Panc1 (cell line): ENCODE measurements at regions not wholly inside any gene's neighbourhood (a gene's known extent, or its start where the extent isn't known, plus 50 kb on each side); places are given as distances from the start of the nearest gene placed in this dataset.

Source experiments
- ATAC-seq: fragments of 200-7000 bp; cut with Tn5 transposase; 2 replicates; pipeline ENCODE4 v1.9.1; 2020; ENCODE audit warnings: mild to moderate bottlenecking, moderate library complexity
- BruUV-seq: library from RNA; stranded (reverse); fragments of 400-500 nt; replicated peaks from 2 replicates; lab custom pipeline; 2021; lab: Mats Ljungman, UMichigan
- CTCF ChIA-PET: fragments of 300-600 bp; sonication (Branson Sonifier 250); formaldehyde crosslinking; loops from one replicate; lab custom pipeline; 2022; ENCODE audit warnings: antibody characterized with exemption; lab: Charles Lee
- POLR2A ChIA-PET: fragments of 300-600 bp; sonication (Branson Sonifier 250); formaldehyde crosslinking; loops from one replicate; lab custom pipeline; 2022; ENCODE audit warnings: antibody characterized with exemption; lab: Charles Lee
- DNase-seq: peaks from one replicate; pipeline ENCODE4 v3.0.0-alpha.2; 2010; ENCODE audit warnings: low read depth, low spot score
- H3K27ac ChIP-seq: 2 replicates; pipeline ENCODE4 v1.5.1; 2011; ENCODE audit warnings: mild to moderate bottlenecking, low read length, inconsistent platforms
- H3K27me3 ChIP-seq: fragments of 200-500 bp; sonication (Bioruptor generic); 2 replicates; pipeline ENCODE4 v1.6.0; 2014; ENCODE audit warnings: low read length, inconsistent platforms; ENCODE audit not compliant: control insufficient read depth, insufficient read depth
- H3K36me3 ChIP-seq: fragments of 200-500 bp; sonication (Bioruptor generic); 2 replicates; pipeline ENCODE4 v1.5.1; 2014; ENCODE audit warnings: inconsistent platforms, mild to moderate bottlenecking, low read length, moderate library complexity; ENCODE audit not compliant: control insufficient read depth, insufficient read depth
- H3K4me1 ChIP-seq: 2 replicates; pipeline ENCODE4 v1.5.1; 2011; ENCODE audit warnings: inconsistent platforms, mild to moderate bottlenecking, low read length, moderate library complexity; ENCODE audit not compliant: control insufficient read depth, insufficient read depth
- H3K4me3 ChIP-seq, 2 experiments: 2 replicates each; pipeline ENCODE4 v1.5.1; 2011 to 2012; ENCODE audit warnings: low read depth in 2 of 2, low read length in 2 of 2, mild to moderate bottlenecking in 2 of 2, inconsistent platforms in 1 of 2, moderate library complexity in 1 of 2
- H3K9me3 ChIP-seq: fragments of 200-500 bp; sonication (Bioruptor generic); 2 replicates; pipeline ENCODE4 v1.5.1; 2014; ENCODE audit warnings: low read depth, mild to moderate bottlenecking, inconsistent platforms, low read length, moderate library complexity; ENCODE audit not compliant: control insufficient read depth, insufficient read depth
- CTCF ChIP-seq: fragments of 450-650 bp; IDR thresholded peaks from 2 replicates; pipeline ENCODE4 v1.5.1; 2017; ENCODE audit warnings: mild to moderate bottlenecking
- POLR2AphosphoS5 ChIP-seq: IDR thresholded peaks from 2 replicates; pipeline ENCODE4 v1.6.1; 2012; ENCODE audit warnings: mild to moderate bottlenecking, low read depth, low read length, moderate library complexity
- REST ChIP-seq, 2 experiments: IDR thresholded peaks; 2 replicates each; pipeline ENCODE4 v1.6.1; 2011 to 2012; ENCODE audit warnings: low read depth in 2 of 2, control low read depth in 1 of 2, low read length in 1 of 2, mild to moderate bottlenecking in 1 of 2, moderate library complexity in 1 of 2; ENCODE audit not compliant: insufficient read depth in 1 of 2
- SIN3A ChIP-seq: IDR thresholded peaks from 2 replicates; pipeline ENCODE4 v1.6.1; 2012; ENCODE audit warnings: low read depth, mild to moderate bottlenecking, low read length, moderate library complexity, borderline replicate concordance; ENCODE audit not compliant: insufficient read depth
- TCF7L2 ChIP-seq: IDR thresholded peaks from 2 replicates; pipeline ENCODE4 v1.6.1; 2011; ENCODE audit warnings: mild to moderate bottlenecking, low read depth, low read length, inconsistent platforms
- in situ Hi-C: cut with HindIII; loops from 2 replicates; pipeline ENCODE4 v1.10.0; 2016; ENCODE audit warnings: low sequenced_read_pairs, low pct_unique_long_range_greater_than_20kb
- intact Hi-C: fragments of 100-400 bp; cut with micrococcal nuclease; formaldehyde crosslinking; loops from one replicate; pipeline ENCODE4 v1.10.0; 2022; ENCODE audit not compliant: unreplicated experiment

GRCh38 chr14:97943619-97944018, 1146.4 kb downstream of the VRK1 start:
- no TSS peak for BruUV-seq
- Histone ChIP-seq H3K36me3 (no peaks in the 10 kb centered on the region), H3K27ac (no peak overlapping the region), H3K4me3 (no peak overlapping the region), H3K4me1 (no peaks in the 10 kb centered on the region), H3K9me3 (no peaks in the 10 kb centered on the region), H3K27me3 (no peaks in the 10 kb centered on the region)
- no peak for DNase-seq
- no peak for ATAC-seq
- TF ChIP-seq CTCF (no peak), TCF7L2 (no peak), REST (IDR thresholded peaks at IDR 0.05; ENCODE audit: insufficient read depth in 1 of 2, low read depth in 2 of 2, low read length in 1 of 2) (no peak), POLR2AphosphoS5 (no peak), SIN3A (no peak)
- intact Hi-C loops = no loop called here
- in situ Hi-C loops = no loop called here
- CTCF ChIA-PET = no interaction called here
- POLR2A ChIA-PET = no interaction called here

- Histone ChIP-seq H3K4me3 (no peak overlapping the region), H3K4me1 (no peaks in the 10 kb centered on the region), H3K27ac (no peak overlapping the region), H3K36me3 (no peaks in the 10 kb centered on the region), H3K27me3 (no peaks in the 10 kb centered on the region), H3K9me3 (no peaks in the 10 kb centered on the region)
- BruUV-seq = no TSS peak
- in situ Hi-C loops (no loop called here), intact Hi-C loops (no loop called here)
- TF ChIP-seq TCF7L2 (no peak), REST (IDR thresholded peaks at IDR 0.05; ENCODE audit: insufficient read depth in 1 of 2, low read depth in 2 of 2, low read length in 1 of 2) (no peak)
- ATAC-seq (no peak), DNase-seq (no peak)
- ChIA-PET CTCF (no interaction called here), POLR2A (no interaction called here)
Measured at GRCh38 chr14:97944380-97944779, 1147.2 kb downstream of the VRK1 start.
